Keratinocyte (primary cell): ENCODE measurements at regions not wholly inside any gene's neighbourhood (a gene's known extent, or its start where the extent isn't known, plus 50 kb on each side); places are given as distances from the start of the nearest gene placed in this dataset.

Source experiments
- DNase-seq: peaks from one replicate; pipeline ENCODE4 v3.0.0-alpha.2; 2011; ENCODE audit warnings: low read depth, missing footprints, low spot score
- FAIRE-seq: peaks from 2 replicates; lab custom pipeline; 2011; peaks lifted over from hg19 to GRCh38; lab: Jason Lieb, UNC
- H2AFZ ChIP-seq: 2 replicates; pipeline ENCODE4 v1.6.0; 2012; ENCODE audit warnings: low read length, control low read depth, inconsistent platforms; ENCODE audit not compliant: control insufficient read depth
- H3K27ac ChIP-seq: 2 replicates; pipeline ENCODE4 v1.5.1; 2011; ENCODE audit warnings: low read length; ENCODE audit not compliant: control insufficient read depth, insufficient read depth
- H3K27me3 ChIP-seq: 3 replicates; pipeline ENCODE4 v1.6.0; 2011; ENCODE audit warnings: low read length; ENCODE audit not compliant: control insufficient read depth, insufficient read depth; ENCODE audit errors: extremely low read depth
- H3K36me3 ChIP-seq, 2 experiments: 2 replicates in 1 of 2; 3 replicates in 1 of 2; pipeline ENCODE4 v1.5.1; 2011; ENCODE audit warnings: low read length in 2 of 2, mild to moderate bottlenecking in 1 of 2; ENCODE audit not compliant: control insufficient read depth in 2 of 2, insufficient read depth in 2 of 2; ENCODE audit errors: extremely low read depth in 1 of 2
- H3K4me1 ChIP-seq: 3 replicates; pipeline ENCODE4 v1.5.1; 2011; ENCODE audit warnings: low read length; ENCODE audit not compliant: control insufficient read depth, insufficient read depth; ENCODE audit errors: extremely low read depth
- H3K4me2 ChIP-seq: 3 replicates; pipeline ENCODE4 v1.6.0; 2011; ENCODE audit warnings: low read depth, low read length; ENCODE audit not compliant: control insufficient read depth, insufficient read depth; ENCODE audit errors: extremely low read depth
- H3K4me3 ChIP-seq, 3 experiments: fragments of 200-600 bp in 1 of 3; sonication (generic) in 1 of 3; 2 replicates in 2 of 3; 3 replicates in 1 of 3; pipeline ENCODE4 v1.5.1; 2011 to 2016; ENCODE audit warnings: low read length in 3 of 3, mild to moderate bottlenecking in 3 of 3, control low read depth in 2 of 3, inconsistent platforms in 1 of 3, low read depth in 1 of 3, mixed read lengths in 1 of 3, mixed run types in 1 of 3, moderate library complexity in 1 of 3; ENCODE audit not compliant: control insufficient read depth in 2 of 3, insufficient read depth in 2 of 3; ENCODE audit errors: extremely low read depth in 1 of 3
- H3K79me2 ChIP-seq: 2 replicates; pipeline ENCODE4 v1.6.0; 2012; ENCODE audit warnings: low read length; ENCODE audit not compliant: control insufficient read depth, insufficient read depth
- H3K9ac ChIP-seq: 3 replicates; pipeline ENCODE4 v1.6.0; 2011; ENCODE audit warnings: low read length; ENCODE audit not compliant: control insufficient read depth, insufficient read depth; ENCODE audit errors: extremely low read depth
- H3K9me1 ChIP-seq: 3 replicates; pipeline ENCODE4 v1.6.0; 2011; ENCODE audit warnings: low read length; ENCODE audit not compliant: control insufficient read depth, insufficient read depth; ENCODE audit errors: extremely low read depth
- H3K9me3 ChIP-seq: 2 replicates; pipeline ENCODE4 v1.5.1; 2012; ENCODE audit warnings: low read depth, low read length; ENCODE audit not compliant: control insufficient read depth
- H4K20me1 ChIP-seq: 3 replicates; pipeline ENCODE4 v1.6.0; 2011; ENCODE audit warnings: low read length; ENCODE audit not compliant: control insufficient read depth, insufficient read depth; ENCODE audit errors: extremely low read depth
- EZH2 ChIP-seq: IDR thresholded peaks from one replicate; pipeline ENCODE4 v1.6.1; 2012; ENCODE audit warnings: inconsistent platforms, mild to moderate bottlenecking, low read length, moderate library complexity
- dilution Hi-C: fragments of 300-500 bp; cut with MboI; formaldehyde crosslinking; loops from one replicate; pipeline ENCODE4 v1.7.0; 2020; ENCODE audit warnings: low sequenced_read_pairs; ENCODE audit not compliant: extremely low pct_ligation_motif_present
- TF ChIP-seq, protein P1 (sequence below), 3 experiments: IDR thresholded peaks in 1 of 3; conservative IDR thresholded peaks in 1 of 3; optimal IDR thresholded peaks in 1 of 3; 2 replicates in 2 of 3; 3 replicates in 1 of 3; pipeline versions ENCODE3 to v1.5.1; 2011; ENCODE audit warnings: low read length in 3 of 3, mild to moderate bottlenecking in 3 of 3, moderate library complexity in 2 of 3, control low read depth in 1 of 3, inconsistent platforms in 1 of 3; ENCODE audit not compliant: insufficient read depth in 2 of 3; ENCODE audit errors: extremely low read depth in 1 of 3

DNA sequence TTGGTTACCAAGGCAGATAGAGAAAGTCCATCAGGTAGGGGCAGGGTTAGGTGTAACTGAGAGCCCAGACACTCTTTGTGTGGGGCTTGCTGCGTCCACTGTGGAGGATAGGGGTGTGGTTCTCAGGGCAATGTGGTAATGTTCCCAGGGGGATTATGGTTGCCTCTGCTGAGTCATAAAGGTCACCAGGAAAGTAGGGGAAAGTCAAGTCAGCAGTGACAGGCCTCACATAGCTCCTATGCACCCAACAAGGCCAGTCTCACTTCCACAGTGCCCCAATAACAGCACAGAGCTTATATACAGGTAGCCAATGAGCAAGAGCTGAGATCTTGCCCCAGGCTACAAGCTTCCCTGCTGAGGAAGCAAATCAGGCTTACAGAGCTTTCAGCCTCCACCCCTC is 1438.0 kb upstream of the ZEB2 start:
- H3K9me3 ChIP-seq, result no peaks in the 10 kb centered on the region
- H2AFZ ChIP-seq, result no peak overlapping the region
- no peak overlapping the region for H3K9ac ChIP-seq
- dilution Hi-C loops, result no loop called here
- no peak overlapping the region for H3K4me3 ChIP-seq
- no peaks in the 10 kb centered on the region for H3K36me3 ChIP-seq
- no peaks in the 10 kb centered on the region for H3K27me3 ChIP-seq
- no peaks in the 10 kb centered on the region for H3K79me2 ChIP-seq
- FAIRE-seq, result no peak
- DNase-seq, result no peak
- no peak overlapping the region for H3K27ac ChIP-seq
- no peaks in the 10 kb centered on the region for H3K4me1 ChIP-seq
- no peak for TF ChIP-seq EZH2
- no peaks in the 10 kb centered on the region for H3K9me1 ChIP-seq
- no peak overlapping the region for H3K4me2 ChIP-seq
- H4K20me1 ChIP-seq, result no peaks in the 10 kb centered on the region

DNA sequence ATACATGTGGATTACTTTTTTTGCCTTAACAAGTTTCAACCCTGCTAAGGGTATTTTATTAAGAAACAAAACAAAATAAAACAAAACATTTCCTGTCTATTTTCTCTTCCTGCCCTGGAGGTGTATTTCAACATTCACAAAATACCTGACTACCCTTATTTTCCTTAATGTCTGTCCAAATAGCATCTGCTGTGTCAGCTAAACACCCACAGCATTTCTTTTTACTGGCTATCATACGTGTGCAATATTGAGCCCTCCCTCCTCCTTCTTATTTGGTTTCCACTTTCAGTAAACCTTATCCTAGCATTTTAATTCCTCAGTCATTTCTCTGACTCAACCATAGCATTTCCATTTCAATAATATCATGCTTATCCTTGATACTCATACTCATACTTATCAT is 1420.0 kb upstream of the ZEB2 start:
- DNase-seq, result no peak
- Histone ChIP-seq H3K27ac (no peak overlapping the region), H3K9me3 (no peaks in the 10 kb centered on the region), H3K9ac (no peak overlapping the region), H3K9me1 (no peaks in the 10 kb centered on the region), H3K4me2 (peak overlapping the region; percentile 26), H3K27me3 (no peaks in the 10 kb centered on the region), H2AFZ (peak overlapping the region; percentile 35), H3K4me1 (peaks cover 3% of the 10 kb centered on the region), H3K36me3 (no peaks in the 10 kb centered on the region), H3K4me3 (no peak overlapping the region), H4K20me1 (no peaks in the 10 kb centered on the region), H3K79me2 (no peaks in the 10 kb centered on the region)
- FAIRE-seq, result no peak
- TF ChIP-seq, protein P1, sequence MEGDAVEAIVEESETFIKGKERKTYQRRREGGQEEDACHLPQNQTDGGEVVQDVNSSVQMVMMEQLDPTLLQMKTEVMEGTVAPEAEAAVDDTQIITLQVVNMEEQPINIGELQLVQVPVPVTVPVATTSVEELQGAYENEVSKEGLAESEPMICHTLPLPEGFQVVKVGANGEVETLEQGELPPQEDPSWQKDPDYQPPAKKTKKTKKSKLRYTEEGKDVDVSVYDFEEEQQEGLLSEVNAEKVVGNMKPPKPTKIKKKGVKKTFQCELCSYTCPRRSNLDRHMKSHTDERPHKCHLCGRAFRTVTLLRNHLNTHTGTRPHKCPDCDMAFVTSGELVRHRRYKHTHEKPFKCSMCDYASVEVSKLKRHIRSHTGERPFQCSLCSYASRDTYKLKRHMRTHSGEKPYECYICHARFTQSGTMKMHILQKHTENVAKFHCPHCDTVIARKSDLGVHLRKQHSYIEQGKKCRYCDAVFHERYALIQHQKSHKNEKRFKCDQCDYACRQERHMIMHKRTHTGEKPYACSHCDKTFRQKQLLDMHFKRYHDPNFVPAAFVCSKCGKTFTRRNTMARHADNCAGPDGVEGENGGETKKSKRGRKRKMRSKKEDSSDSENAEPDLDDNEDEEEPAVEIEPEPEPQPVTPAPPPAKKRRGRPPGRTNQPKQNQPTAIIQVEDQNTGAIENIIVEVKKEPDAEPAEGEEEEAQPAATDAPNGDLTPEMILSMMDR (optimal IDR thresholded peaks at IDR 0.05 in 1 of 3, IDR thresholded peaks at IDR 0.05 in 1 of 3, conservative IDR thresholded peaks at IDR 0.05 in 1 of 3; ENCODE audit: extremely low read depth in 1 of 3, insufficient read depth in 2 of 3, low read length in 3 of 3), result no peak
- TF ChIP-seq EZH2, result no peak
- dilution Hi-C loops, result no loop called here

DNA sequence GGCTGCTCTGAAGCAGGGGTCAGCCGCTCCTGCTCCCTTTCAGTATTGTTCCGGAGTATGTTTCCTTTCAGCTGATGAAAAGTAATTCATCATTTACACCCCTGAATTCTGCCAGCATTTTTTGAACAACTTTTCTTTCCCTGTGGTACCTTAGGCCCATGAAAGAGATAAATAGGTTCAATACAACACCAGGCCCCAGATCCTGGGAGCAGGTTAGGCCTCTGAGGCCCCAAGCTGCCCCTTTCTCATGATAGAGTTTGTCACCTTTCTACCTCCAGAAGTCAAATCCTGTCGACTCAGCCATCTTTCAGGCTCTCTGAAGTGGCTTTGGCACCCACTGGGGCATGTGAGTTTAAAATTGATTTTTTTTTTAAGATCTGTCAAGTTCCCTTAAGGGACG is 1415.1 kb upstream of the ZEB2 start:
- TF ChIP-seq EZH2, result no peak
- TF ChIP-seq, protein P1 (optimal IDR thresholded peaks at IDR 0.05 in 1 of 3, IDR thresholded peaks at IDR 0.05 in 1 of 3, conservative IDR thresholded peaks at IDR 0.05 in 1 of 3; ENCODE audit: extremely low read depth in 1 of 3, insufficient read depth in 2 of 3, low read length in 3 of 3), result no peak
- Histone ChIP-seq H3K27ac (no peak overlapping the region), H2AFZ (no peak overlapping the region), H4K20me1 (no peaks in the 10 kb centered on the region), H3K9me1 (no peaks in the 10 kb centered on the region), H3K9ac (no peak overlapping the region), H3K4me1 (peaks cover 3% of the 10 kb centered on the region), H3K36me3 (no peaks in the 10 kb centered on the region), H3K4me2 (no peak overlapping the region), H3K4me3 (no peak overlapping the region), H3K9me3 (no peaks in the 10 kb centered on the region), H3K27me3 (no peaks in the 10 kb centered on the region), H3K79me2 (no peaks in the 10 kb centered on the region)
- no peak for DNase-seq
- dilution Hi-C loops, result no loop called here
- FAIRE-seq, result no peak
